ENCODE measurements at regions not wholly inside any gene's neighbourhood (a gene's known extent, or its start where the extent isn't known, plus 50 kb on each side); places are given as distances from the start of the nearest gene placed in this dataset.
"Not testable (repeated sequence)": the region's sequence is repeated elsewhere in the genome, so short reads cannot be mapped to it uniquely, and the experiment has no call there.

- Histone ChIP-seq H3K9ac (ENCODE audit: low read length in 3 of 3) (no peak overlapping the region), H3K36me3 (ENCODE audit: control insufficient read depth in 2 of 3, insufficient read depth in 3 of 3, low read length in 3 of 3) (no peaks in the 10 kb centered on the region), H3K4me3 (ENCODE audit: low read length in 3 of 3) (no peak overlapping the region), H3K27me3 (ENCODE audit: control insufficient read depth, insufficient read depth, low read length) (no peaks in the 10 kb centered on the region), H3K4me1 (ENCODE audit: control insufficient read depth in 2 of 3, insufficient read depth in 2 of 3, low read depth in 1 of 3, low read length in 3 of 3) (no peaks in the 10 kb centered on the region), H3K9me3 (ENCODE audit: control insufficient read depth in 2 of 3, insufficient read depth in 1 of 3, low read length in 3 of 3) (no peaks in the 10 kb centered on the region), H3K27ac (ENCODE audit: low read depth in 2 of 2, low read length in 2 of 2) (no peak overlapping the region)
- no peak for DNase-seq
- FAIRE-seq, result no peak
- intact Hi-C loops (cut with DNase I), result no loop called here
- TF ChIP-seq, protein P1, sequence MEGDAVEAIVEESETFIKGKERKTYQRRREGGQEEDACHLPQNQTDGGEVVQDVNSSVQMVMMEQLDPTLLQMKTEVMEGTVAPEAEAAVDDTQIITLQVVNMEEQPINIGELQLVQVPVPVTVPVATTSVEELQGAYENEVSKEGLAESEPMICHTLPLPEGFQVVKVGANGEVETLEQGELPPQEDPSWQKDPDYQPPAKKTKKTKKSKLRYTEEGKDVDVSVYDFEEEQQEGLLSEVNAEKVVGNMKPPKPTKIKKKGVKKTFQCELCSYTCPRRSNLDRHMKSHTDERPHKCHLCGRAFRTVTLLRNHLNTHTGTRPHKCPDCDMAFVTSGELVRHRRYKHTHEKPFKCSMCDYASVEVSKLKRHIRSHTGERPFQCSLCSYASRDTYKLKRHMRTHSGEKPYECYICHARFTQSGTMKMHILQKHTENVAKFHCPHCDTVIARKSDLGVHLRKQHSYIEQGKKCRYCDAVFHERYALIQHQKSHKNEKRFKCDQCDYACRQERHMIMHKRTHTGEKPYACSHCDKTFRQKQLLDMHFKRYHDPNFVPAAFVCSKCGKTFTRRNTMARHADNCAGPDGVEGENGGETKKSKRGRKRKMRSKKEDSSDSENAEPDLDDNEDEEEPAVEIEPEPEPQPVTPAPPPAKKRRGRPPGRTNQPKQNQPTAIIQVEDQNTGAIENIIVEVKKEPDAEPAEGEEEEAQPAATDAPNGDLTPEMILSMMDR (IDR thresholded peaks at IDR 0.05; ENCODE audit: borderline replicate concordance, extremely low read depth, insufficient read depth), result no peak
Measured at GRCh38 chr4:170697045-170697444, 607.3 kb upstream of the AADAT start.

- no peaks in the 10 kb centered on the region for H3K27me3 ChIP-seq (ENCODE audit: control insufficient read depth, insufficient read depth, low read length)
- H3K27ac ChIP-seq (ENCODE audit: low read depth in 2 of 2, low read length in 2 of 2), result no peak overlapping the region
- H3K9me3 ChIP-seq (ENCODE audit: control insufficient read depth in 2 of 3, insufficient read depth in 1 of 3, low read length in 3 of 3), result no peaks in the 10 kb centered on the region
- TF ChIP-seq, protein P1 (IDR thresholded peaks at IDR 0.05; ENCODE audit: borderline replicate concordance, extremely low read depth, insufficient read depth), result no peak
- H3K9ac ChIP-seq (ENCODE audit: low read length in 3 of 3), result no peak overlapping the region
- H3K4me3 ChIP-seq (ENCODE audit: low read length in 3 of 3), result no peak overlapping the region
- H3K36me3 ChIP-seq (ENCODE audit: control insufficient read depth in 2 of 3, insufficient read depth in 3 of 3, low read length in 3 of 3), result no peaks in the 10 kb centered on the region
- intact Hi-C loops (cut with DNase I), result no loop called here
- no peaks in the 10 kb centered on the region for H3K4me1 ChIP-seq (ENCODE audit: control insufficient read depth in 2 of 3, insufficient read depth in 2 of 3, low read depth in 1 of 3, low read length in 3 of 3)
- no peak for FAIRE-seq
- no peak for DNase-seq
Measured at GRCh38 chr4:170691168-170691567, 601.4 kb upstream of the AADAT start.

GRCh38 chr4:170687751-170688150 lies 598.0 kb upstream of the AADAT start:
- Histone ChIP-seq H3K9me3 (ENCODE audit: control insufficient read depth in 2 of 3, insufficient read depth in 1 of 3, low read length in 3 of 3) (no peaks in the 10 kb centered on the region), H3K36me3 (ENCODE audit: control insufficient read depth in 2 of 3, insufficient read depth in 3 of 3, low read length in 3 of 3) (no peaks in the 10 kb centered on the region), H3K9ac (ENCODE audit: low read length in 3 of 3) (no peak overlapping the region), H3K27me3 (ENCODE audit: control insufficient read depth, insufficient read depth, low read length) (no peaks in the 10 kb centered on the region), H3K4me1 (ENCODE audit: control insufficient read depth in 2 of 3, insufficient read depth in 2 of 3, low read depth in 1 of 3, low read length in 3 of 3) (no peaks in the 10 kb centered on the region), H3K4me3 (ENCODE audit: low read length in 3 of 3) (no peak overlapping the region), H3K27ac (ENCODE audit: low read depth in 2 of 2, low read length in 2 of 2) (no peak overlapping the region)
- FAIRE-seq, result no peak
- TF ChIP-seq, protein P1 (IDR thresholded peaks at IDR 0.05; ENCODE audit: borderline replicate concordance, extremely low read depth, insufficient read depth), result no peak
- intact Hi-C loops (cut with DNase I), result no loop called here
- no peak for DNase-seq

- H3K4me1 ChIP-seq (ENCODE audit: control insufficient read depth in 2 of 3, insufficient read depth in 2 of 3, low read depth in 1 of 3, low read length in 3 of 3); H3K4me3 ChIP-seq (ENCODE audit: low read length in 3 of 3); FAIRE-seq; intact Hi-C loops (cut with DNase I); H3K36me3 ChIP-seq (ENCODE audit: control insufficient read depth in 2 of 3, insufficient read depth in 3 of 3, low read length in 3 of 3); H3K27ac ChIP-seq (ENCODE audit: low read depth in 2 of 2, low read length in 2 of 2); DNase-seq; H3K27me3 ChIP-seq (ENCODE audit: control insufficient read depth, insufficient read depth, low read length); H3K9ac ChIP-seq (ENCODE audit: low read length in 3 of 3); H3K9me3 ChIP-seq (ENCODE audit: control insufficient read depth in 2 of 3, insufficient read depth in 1 of 3, low read length in 3 of 3): not testable (repeated sequence)
Measured at GRCh38 chr4:170685701-170686100, 595.9 kb upstream of the AADAT start.

Measured in kidney (tissue), 13 donors.